ENCODE measurements at regions not wholly inside any gene's neighbourhood (a gene's known extent, or its start where the extent isn't known, plus 50 kb on each side); places are given as distances from the start of the nearest gene placed in this dataset.
"Not testable (repeated sequence)": the region's sequence is repeated elsewhere in the genome, so short reads cannot be mapped to it uniquely, and the experiment has no call there.

DNA sequence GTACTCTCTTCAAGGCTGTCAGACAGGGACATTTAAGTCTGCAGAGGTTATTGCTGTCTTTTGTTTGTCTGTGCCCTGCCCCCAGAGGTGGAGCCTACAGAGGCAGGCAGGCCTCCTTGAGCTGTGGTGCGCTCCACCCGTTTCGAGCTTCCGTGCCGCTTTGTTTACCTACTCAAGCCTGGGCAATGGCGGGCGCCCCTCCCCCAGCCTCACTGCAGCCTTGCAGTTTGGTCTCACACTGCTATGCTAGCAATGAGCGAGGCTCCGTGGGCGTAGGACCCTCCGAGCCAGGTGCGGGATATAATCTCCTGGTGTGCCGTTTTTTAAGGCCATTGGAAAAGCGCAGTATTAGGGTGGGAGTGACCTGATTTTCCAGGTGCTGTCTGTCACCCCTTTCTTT, 373.4 kb downstream of the DNAJB9 start:
- TF ChIP-seq, protein P1, sequence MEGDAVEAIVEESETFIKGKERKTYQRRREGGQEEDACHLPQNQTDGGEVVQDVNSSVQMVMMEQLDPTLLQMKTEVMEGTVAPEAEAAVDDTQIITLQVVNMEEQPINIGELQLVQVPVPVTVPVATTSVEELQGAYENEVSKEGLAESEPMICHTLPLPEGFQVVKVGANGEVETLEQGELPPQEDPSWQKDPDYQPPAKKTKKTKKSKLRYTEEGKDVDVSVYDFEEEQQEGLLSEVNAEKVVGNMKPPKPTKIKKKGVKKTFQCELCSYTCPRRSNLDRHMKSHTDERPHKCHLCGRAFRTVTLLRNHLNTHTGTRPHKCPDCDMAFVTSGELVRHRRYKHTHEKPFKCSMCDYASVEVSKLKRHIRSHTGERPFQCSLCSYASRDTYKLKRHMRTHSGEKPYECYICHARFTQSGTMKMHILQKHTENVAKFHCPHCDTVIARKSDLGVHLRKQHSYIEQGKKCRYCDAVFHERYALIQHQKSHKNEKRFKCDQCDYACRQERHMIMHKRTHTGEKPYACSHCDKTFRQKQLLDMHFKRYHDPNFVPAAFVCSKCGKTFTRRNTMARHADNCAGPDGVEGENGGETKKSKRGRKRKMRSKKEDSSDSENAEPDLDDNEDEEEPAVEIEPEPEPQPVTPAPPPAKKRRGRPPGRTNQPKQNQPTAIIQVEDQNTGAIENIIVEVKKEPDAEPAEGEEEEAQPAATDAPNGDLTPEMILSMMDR (IDR thresholded peaks at IDR 0.05): not testable (repeated sequence)
- TF ChIP-seq POLR2A (IDR thresholded peaks at IDR 0.05): not testable (repeated sequence)

All from body of pancreas (tissue), 4 donors.